WERI-Rb-1 (cell line): ENCODE measurements at regions not wholly inside any gene's neighbourhood (a gene's known extent, or its start where the extent isn't known, plus 50 kb on each side); places are given as distances from the start of the nearest gene placed in this dataset.

Experiments
- DNase-seq: peaks from one replicate; pipeline ENCODE4 v3.0.0-alpha.2; 2020
- H3K27ac ChIP-seq: fragments of 250-450 bp; sonication (Bioruptor Pico); 2 replicates; pipeline ENCODE4 v1.5.1; 2020; ENCODE audit warnings: mild to moderate bottlenecking, moderate library complexity
- H3K27me3 ChIP-seq: fragments of 250-450 bp; sonication (Bioruptor Pico); 2 replicates; pipeline ENCODE4 v1.5.1; 2021; ENCODE audit warnings: mild to moderate bottlenecking, low read depth, moderate library complexity; ENCODE audit not compliant: insufficient read depth, severe bottlenecking
- H3K36me3 ChIP-seq: fragments of 250-450 bp; sonication (Bioruptor Pico); 2 replicates; pipeline ENCODE4 v1.5.1; 2020; ENCODE audit warnings: mild to moderate bottlenecking, moderate library complexity
- H3K4me3 ChIP-seq: 2 replicates; pipeline ENCODE4 v1.5.1; 2011; ENCODE audit warnings: low read depth, mild to moderate bottlenecking, control low read depth, low read length
- H3K9me3 ChIP-seq: fragments of 250-450 bp; sonication (Bioruptor Pico); 2 replicates; pipeline ENCODE4 v1.5.1; 2021; ENCODE audit warnings: mild to moderate bottlenecking, moderate library complexity; ENCODE audit not compliant: severe bottlenecking
- TF ChIP-seq, protein P1 (sequence below): IDR thresholded peaks from 2 replicates; pipeline ENCODE4 v1.5.1; 2011; ENCODE audit warnings: low read depth, mild to moderate bottlenecking, control low read depth, inconsistent platforms, low read length

DNA sequence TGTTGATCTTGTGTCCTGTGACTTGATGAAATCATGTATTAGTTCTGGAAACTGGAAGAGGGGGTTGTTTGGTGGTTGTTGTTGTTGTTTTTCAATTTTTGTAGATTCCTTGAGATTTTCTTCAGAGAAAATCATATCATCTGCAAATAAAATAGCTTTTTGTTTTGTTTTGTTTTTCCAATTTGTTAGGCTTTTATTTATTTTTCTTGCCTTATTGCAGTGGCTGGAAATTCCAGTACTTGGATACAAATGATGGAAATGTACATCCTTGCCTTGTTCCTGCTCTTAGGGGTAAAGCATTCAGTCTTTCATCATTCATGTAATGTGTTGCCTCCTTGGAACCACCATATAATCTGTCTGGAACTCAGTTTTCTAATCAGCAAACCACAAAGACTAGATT is 50.3 kb upstream of the TRIB2 start:
- TF ChIP-seq, protein P1, sequence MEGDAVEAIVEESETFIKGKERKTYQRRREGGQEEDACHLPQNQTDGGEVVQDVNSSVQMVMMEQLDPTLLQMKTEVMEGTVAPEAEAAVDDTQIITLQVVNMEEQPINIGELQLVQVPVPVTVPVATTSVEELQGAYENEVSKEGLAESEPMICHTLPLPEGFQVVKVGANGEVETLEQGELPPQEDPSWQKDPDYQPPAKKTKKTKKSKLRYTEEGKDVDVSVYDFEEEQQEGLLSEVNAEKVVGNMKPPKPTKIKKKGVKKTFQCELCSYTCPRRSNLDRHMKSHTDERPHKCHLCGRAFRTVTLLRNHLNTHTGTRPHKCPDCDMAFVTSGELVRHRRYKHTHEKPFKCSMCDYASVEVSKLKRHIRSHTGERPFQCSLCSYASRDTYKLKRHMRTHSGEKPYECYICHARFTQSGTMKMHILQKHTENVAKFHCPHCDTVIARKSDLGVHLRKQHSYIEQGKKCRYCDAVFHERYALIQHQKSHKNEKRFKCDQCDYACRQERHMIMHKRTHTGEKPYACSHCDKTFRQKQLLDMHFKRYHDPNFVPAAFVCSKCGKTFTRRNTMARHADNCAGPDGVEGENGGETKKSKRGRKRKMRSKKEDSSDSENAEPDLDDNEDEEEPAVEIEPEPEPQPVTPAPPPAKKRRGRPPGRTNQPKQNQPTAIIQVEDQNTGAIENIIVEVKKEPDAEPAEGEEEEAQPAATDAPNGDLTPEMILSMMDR = no peak
- Histone ChIP-seq H3K4me3 (no peak overlapping the region), H3K27me3 (no peaks in the 10 kb centered on the region), H3K27ac (no peak overlapping the region), H3K36me3 (no peaks in the 10 kb centered on the region), H3K9me3 (peaks cover 12% of the 10 kb centered on the region)
- no peak for DNase-seq
